ENCODE measurements at regions not wholly inside any gene's neighbourhood (a gene's known extent, or its start where the extent isn't known, plus 50 kb on each side); places are given as distances from the start of the nearest gene placed in this dataset.

DNA sequence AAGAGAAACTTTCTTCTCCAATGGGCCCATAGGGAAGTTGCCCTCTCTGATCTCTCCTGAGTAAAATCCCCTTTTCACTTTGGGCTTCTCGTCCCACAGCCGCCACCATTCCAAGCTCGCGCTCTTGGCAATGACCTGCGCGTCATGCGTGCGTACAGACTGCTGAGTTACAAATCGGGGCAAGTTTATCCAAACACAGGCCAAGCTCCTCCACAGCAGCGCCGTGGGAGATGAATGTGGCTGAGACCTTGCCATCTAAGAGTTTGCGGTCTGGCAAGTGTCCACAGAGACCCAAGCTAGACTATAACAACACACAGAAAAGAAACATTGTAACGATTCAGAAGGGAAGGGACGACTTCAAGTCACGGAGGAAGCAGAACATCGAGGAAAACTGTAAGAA, 116.3 kb upstream of the SOD1 start:
- H3K79me2 ChIP-seq (ENCODE audit: low read length): no peaks in the 10 kb centered on the region
- no peak for DNase-seq
- peaks cover 3% of the 10 kb centered on the region; the same call in 1 of the 2 replicates for H4K20me1 ChIP-seq (ENCODE audit: insufficient read depth, low read depth, low read length)
- H3K27me3 ChIP-seq (ENCODE audit: low read length): no peaks in the 10 kb centered on the region
- no peak overlapping the region for H3K27ac ChIP-seq (ENCODE audit: low read length)
- H3K9me3 ChIP-seq (ENCODE audit: low read length): no peaks in the 10 kb centered on the region
- H3K4me3 ChIP-seq (ENCODE audit: low read length): no peak overlapping the region
- no peak overlapping the region for H2AFZ ChIP-seq (ENCODE audit: low read length)
- no peaks in the 10 kb centered on the region for H3K4me1 ChIP-seq (ENCODE audit: low read length)
- H3K9me2 ChIP-seq (replicated peaks; ENCODE audit: insufficient read depth, low read length): no peaks in the 10 kb centered on the region
- no peaks in the 10 kb centered on the region for H3K36me3 ChIP-seq (ENCODE audit: insufficient read depth, low read length)
- H3K9ac ChIP-seq (ENCODE audit: low read length): no peak overlapping the region
- H3K4me2 ChIP-seq (ENCODE audit: low read depth, low read length, poor library complexity, severe bottlenecking): no peak overlapping the region

DNA sequence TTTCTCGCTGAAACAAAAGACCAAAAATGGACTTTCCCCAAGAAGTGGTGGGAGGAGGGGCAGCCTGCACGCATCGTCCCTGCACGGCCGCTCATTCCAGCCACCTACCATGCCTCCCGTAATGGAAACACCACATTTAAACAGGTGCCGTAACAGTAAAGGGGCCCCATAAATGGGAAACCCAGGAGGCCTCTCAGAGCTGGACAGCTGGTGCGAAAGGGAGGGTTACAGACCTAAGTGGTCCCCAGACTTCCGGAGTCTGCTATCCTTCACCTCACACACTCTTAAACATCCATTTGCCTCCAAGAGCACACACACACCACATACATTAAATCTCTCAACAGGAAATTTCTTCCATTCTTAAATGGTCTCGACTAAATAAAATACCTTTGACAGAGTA, 120.7 kb upstream of the SOD1 start:
- Histone ChIP-seq H3K27ac (ENCODE audit: low read length) (no peak overlapping the region), H3K9me2 (replicated peaks; ENCODE audit: insufficient read depth, low read length) (no peaks in the 10 kb centered on the region), H2AFZ (ENCODE audit: low read length) (no peak overlapping the region), H3K79me2 (ENCODE audit: low read length) (no peaks in the 10 kb centered on the region), H3K9me3 (ENCODE audit: low read length) (no peaks in the 10 kb centered on the region), H3K36me3 (ENCODE audit: insufficient read depth, low read length) (no peaks in the 10 kb centered on the region), H3K9ac (ENCODE audit: low read length) (no peak overlapping the region), H3K4me1 (ENCODE audit: low read length) (no peaks in the 10 kb centered on the region), H3K4me2 (ENCODE audit: low read depth, low read length, poor library complexity, severe bottlenecking) (no peak overlapping the region), H3K4me3 (ENCODE audit: low read length) (no peak overlapping the region), H3K27me3 (ENCODE audit: low read length) (no peaks in the 10 kb centered on the region), H4K20me1 (ENCODE audit: insufficient read depth, low read depth, low read length) (no peaks in the 10 kb centered on the region)
- no peak for DNase-seq

GRCh38 chr21:31537872-31538576, 121.5 kb upstream of the SOD1 start:
- Histone ChIP-seq H3K4me2 (ENCODE audit: low read depth, low read length, poor library complexity, severe bottlenecking) (no peak overlapping the region), H3K9ac (ENCODE audit: low read length) (no peak overlapping the region), H4K20me1 (ENCODE audit: insufficient read depth, low read depth, low read length) (no peaks in the 10 kb centered on the region), H3K79me2 (ENCODE audit: low read length) (no peaks in the 10 kb centered on the region), H3K27me3 (ENCODE audit: low read length) (no peaks in the 10 kb centered on the region), H3K9me2 (replicated peaks; ENCODE audit: insufficient read depth, low read length) (no peaks in the 10 kb centered on the region), H3K9me3 (ENCODE audit: low read length) (no peaks in the 10 kb centered on the region), H3K4me3 (ENCODE audit: low read length) (no peak overlapping the region), H3K4me1 (ENCODE audit: low read length) (no peaks in the 10 kb centered on the region), H3K27ac (ENCODE audit: low read length) (no peak overlapping the region), H2AFZ (ENCODE audit: low read length) (no peak overlapping the region), H3K36me3 (ENCODE audit: insufficient read depth, low read length) (no peaks in the 10 kb centered on the region)
- DNase-seq: peak; percentile 63

- Histone ChIP-seq H3K4me2 (ENCODE audit: low read depth, low read length, poor library complexity, severe bottlenecking) (no peak overlapping the region), H3K4me1 (ENCODE audit: low read length) (no peaks in the 10 kb centered on the region), H3K9me2 (replicated peaks; ENCODE audit: insufficient read depth, low read length) (no peaks in the 10 kb centered on the region), H3K27ac (ENCODE audit: low read length) (no peak overlapping the region), H3K9me3 (ENCODE audit: low read length) (no peaks in the 10 kb centered on the region), H4K20me1 (ENCODE audit: insufficient read depth, low read depth, low read length) (no peaks in the 10 kb centered on the region), H2AFZ (ENCODE audit: low read length) (no peak overlapping the region), H3K79me2 (ENCODE audit: low read length) (no peaks in the 10 kb centered on the region), H3K4me3 (ENCODE audit: low read length) (no peak overlapping the region), H3K27me3 (ENCODE audit: low read length) (no peaks in the 10 kb centered on the region), H3K36me3 (ENCODE audit: insufficient read depth, low read length) (no peaks in the 10 kb centered on the region), H3K9ac (ENCODE audit: low read length) (no peak overlapping the region)
- DNase-seq: no peak
Measured at GRCh38 chr21:31536138-31536537, 123.4 kb upstream of the SOD1 start.

- H4K20me1 ChIP-seq (ENCODE audit: insufficient read depth, low read depth, low read length): no peaks in the 10 kb centered on the region
- H2AFZ ChIP-seq (ENCODE audit: low read length): no peak overlapping the region
- H3K79me2 ChIP-seq (ENCODE audit: low read length): no peaks in the 10 kb centered on the region
- H3K27ac ChIP-seq (ENCODE audit: low read length): no peak overlapping the region
- no peak overlapping the region for H3K4me2 ChIP-seq (ENCODE audit: low read depth, low read length, poor library complexity, severe bottlenecking)
- H3K9me2 ChIP-seq (replicated peaks; ENCODE audit: insufficient read depth, low read length): no peaks in the 10 kb centered on the region
- no peak overlapping the region for H3K4me3 ChIP-seq (ENCODE audit: low read length)
- H3K27me3 ChIP-seq (ENCODE audit: low read length): no peaks in the 10 kb centered on the region
- H3K9ac ChIP-seq (ENCODE audit: low read length): no peak overlapping the region
- no peaks in the 10 kb centered on the region for H3K9me3 ChIP-seq (ENCODE audit: low read length)
- DNase-seq: no peak
- no peaks in the 10 kb centered on the region for H3K4me1 ChIP-seq (ENCODE audit: low read length)
- H3K36me3 ChIP-seq (ENCODE audit: insufficient read depth, low read length): no peaks in the 10 kb centered on the region
Measured at GRCh38 chr21:31531967-31532366, 127.5 kb upstream of the SOD1 start.

- no peak for DNase-seq
- H3K4me2 ChIP-seq (ENCODE audit: low read depth, low read length, poor library complexity, severe bottlenecking): no peak overlapping the region
- no peak overlapping the region for H3K4me3 ChIP-seq (ENCODE audit: low read length)
- no peaks in the 10 kb centered on the region for H3K36me3 ChIP-seq (ENCODE audit: insufficient read depth, low read length)
- no peak overlapping the region for H2AFZ ChIP-seq (ENCODE audit: low read length)
- H3K9me2 ChIP-seq (replicated peaks; ENCODE audit: insufficient read depth, low read length): no peaks in the 10 kb centered on the region
- H3K9ac ChIP-seq (ENCODE audit: low read length): no peak overlapping the region
- H3K4me1 ChIP-seq (ENCODE audit: low read length): no peaks in the 10 kb centered on the region
- H3K27me3 ChIP-seq (ENCODE audit: low read length): no peaks in the 10 kb centered on the region
- no peaks in the 10 kb centered on the region for H3K79me2 ChIP-seq (ENCODE audit: low read length)
- no peak overlapping the region for H3K27ac ChIP-seq (ENCODE audit: low read length)
- H3K9me3 ChIP-seq (ENCODE audit: low read length): no peaks in the 10 kb centered on the region
- H4K20me1 ChIP-seq (ENCODE audit: insufficient read depth, low read depth, low read length): no peaks in the 10 kb centered on the region
Measured at GRCh38 chr21:31530897-31531705, 128.4 kb upstream of the SOD1 start.

DNA sequence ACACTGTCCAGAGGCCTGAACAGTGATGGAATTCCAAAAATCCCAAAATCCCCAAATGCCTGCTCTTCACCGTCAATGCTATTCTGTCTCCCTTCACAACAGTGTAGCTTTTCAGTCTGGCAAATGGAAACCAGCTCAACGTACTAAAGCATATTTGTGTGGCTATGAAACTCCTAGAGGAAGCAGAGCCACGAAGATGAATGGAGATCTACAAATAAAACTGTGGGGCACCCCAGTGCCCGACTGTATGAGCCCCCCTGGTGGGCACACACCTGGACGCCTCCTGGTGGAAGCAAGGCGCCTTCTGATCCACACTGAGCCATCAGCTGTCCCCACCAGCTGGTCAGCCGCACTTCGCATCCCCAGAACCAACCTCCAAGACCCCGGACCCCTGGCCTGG, 129.1 kb upstream of the SOD1 start:
- no peaks in the 10 kb centered on the region for H3K27me3 ChIP-seq (ENCODE audit: low read length)
- H3K9ac ChIP-seq (ENCODE audit: low read length): no peak overlapping the region
- H3K9me2 ChIP-seq (replicated peaks; ENCODE audit: insufficient read depth, low read length): no peaks in the 10 kb centered on the region
- H3K79me2 ChIP-seq (ENCODE audit: low read length): no peaks in the 10 kb centered on the region
- no peak overlapping the region for H2AFZ ChIP-seq (ENCODE audit: low read length)
- no peaks in the 10 kb centered on the region for H3K9me3 ChIP-seq (ENCODE audit: low read length)
- H3K4me1 ChIP-seq (ENCODE audit: low read length): no peaks in the 10 kb centered on the region
- H3K27ac ChIP-seq (ENCODE audit: low read length): no peak overlapping the region
- H3K4me2 ChIP-seq (ENCODE audit: low read depth, low read length, poor library complexity, severe bottlenecking): no peak overlapping the region
- no peaks in the 10 kb centered on the region for H4K20me1 ChIP-seq (ENCODE audit: insufficient read depth, low read depth, low read length)
- H3K36me3 ChIP-seq (ENCODE audit: insufficient read depth, low read length): no peaks in the 10 kb centered on the region
- H3K4me3 ChIP-seq (ENCODE audit: low read length): no peak overlapping the region
- no peak for DNase-seq

DNA sequence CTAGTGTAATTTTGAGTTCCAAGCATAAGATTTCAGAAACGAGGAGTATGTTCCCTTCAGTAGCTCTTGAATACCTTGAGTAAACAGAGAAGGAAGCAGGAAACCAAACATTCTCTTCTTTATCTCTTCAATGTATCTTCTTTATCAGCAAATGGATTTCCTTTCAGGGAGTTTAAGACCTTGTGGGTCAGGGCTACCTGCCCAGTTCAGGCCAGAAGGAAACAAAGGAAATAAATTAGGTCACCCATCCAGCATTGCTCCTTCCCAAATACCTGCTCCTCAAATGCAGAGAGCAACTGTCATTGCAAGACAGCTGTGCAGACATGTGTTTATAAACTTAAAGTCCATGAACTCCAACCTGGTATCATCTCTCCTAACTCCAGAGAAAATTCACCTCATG, 130.1 kb upstream of the SOD1 start:
- no peaks in the 10 kb centered on the region for H4K20me1 ChIP-seq (ENCODE audit: insufficient read depth, low read depth, low read length)
- no peaks in the 10 kb centered on the region for H3K9me2 ChIP-seq (replicated peaks; ENCODE audit: insufficient read depth, low read length)
- no peak overlapping the region for H2AFZ ChIP-seq (ENCODE audit: low read length)
- no peaks in the 10 kb centered on the region for H3K79me2 ChIP-seq (ENCODE audit: low read length)
- no peaks in the 10 kb centered on the region for H3K9me3 ChIP-seq (ENCODE audit: low read length)
- H3K27me3 ChIP-seq (ENCODE audit: low read length): no peaks in the 10 kb centered on the region
- no peak overlapping the region for H3K4me2 ChIP-seq (ENCODE audit: low read depth, low read length, poor library complexity, severe bottlenecking)
- no peak overlapping the region for H3K4me3 ChIP-seq (ENCODE audit: low read length)
- no peaks in the 10 kb centered on the region for H3K4me1 ChIP-seq (ENCODE audit: low read length)
- no peaks in the 10 kb centered on the region for H3K36me3 ChIP-seq (ENCODE audit: insufficient read depth, low read length)
- no peak overlapping the region for H3K9ac ChIP-seq (ENCODE audit: low read length)
- no peak overlapping the region for H3K27ac ChIP-seq (ENCODE audit: low read length)
- no peak for DNase-seq
